Suppressor macrophage treated with lipopolysaccharide for 1 hour (primary cell): ENCODE measurements at regions not wholly inside any gene's neighbourhood (a gene's known extent, or its start where the extent isn't known, plus 50 kb on each side); places are given as distances from the start of the nearest gene placed in this dataset.

Experiments used
- DNase-seq, 3 donors: peaks; one replicate each; pipeline ENCODE4 v3.0.0-alpha.2; 2020 to 2022

DNA sequence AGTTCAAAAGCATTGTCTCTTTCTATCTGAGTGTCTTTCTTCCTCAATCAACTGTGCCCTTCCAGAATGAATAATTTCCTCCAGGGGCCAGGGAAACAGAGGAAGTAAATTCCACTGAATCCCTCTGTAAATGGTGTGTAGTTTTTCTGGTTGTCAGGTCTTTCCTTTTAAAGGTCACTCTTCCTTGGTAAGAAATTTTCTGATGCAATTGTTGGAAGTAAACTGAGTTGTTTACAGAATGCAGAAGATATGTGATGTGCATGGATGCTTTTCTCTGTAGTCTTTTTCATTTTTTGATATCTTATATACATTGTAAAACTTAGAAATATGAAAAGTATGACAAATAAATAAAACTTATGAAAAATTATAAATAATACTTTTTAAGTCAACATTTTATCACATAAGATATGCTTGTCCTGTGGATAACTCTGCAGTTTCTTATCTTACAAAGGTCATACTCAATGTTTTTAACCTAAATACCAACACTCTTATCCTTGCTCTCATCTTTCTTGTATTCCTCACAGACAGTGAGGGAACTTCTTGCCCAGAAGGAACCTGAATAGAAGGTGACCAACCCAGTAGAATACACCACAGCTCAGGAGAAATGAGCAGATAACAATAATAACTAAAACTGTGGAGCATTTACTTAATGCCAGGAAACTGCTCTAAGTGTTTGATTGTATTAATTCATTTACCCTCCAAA is 234.5 kb downstream of the METTL4 start:
- DNase-seq: no peak

DNA sequence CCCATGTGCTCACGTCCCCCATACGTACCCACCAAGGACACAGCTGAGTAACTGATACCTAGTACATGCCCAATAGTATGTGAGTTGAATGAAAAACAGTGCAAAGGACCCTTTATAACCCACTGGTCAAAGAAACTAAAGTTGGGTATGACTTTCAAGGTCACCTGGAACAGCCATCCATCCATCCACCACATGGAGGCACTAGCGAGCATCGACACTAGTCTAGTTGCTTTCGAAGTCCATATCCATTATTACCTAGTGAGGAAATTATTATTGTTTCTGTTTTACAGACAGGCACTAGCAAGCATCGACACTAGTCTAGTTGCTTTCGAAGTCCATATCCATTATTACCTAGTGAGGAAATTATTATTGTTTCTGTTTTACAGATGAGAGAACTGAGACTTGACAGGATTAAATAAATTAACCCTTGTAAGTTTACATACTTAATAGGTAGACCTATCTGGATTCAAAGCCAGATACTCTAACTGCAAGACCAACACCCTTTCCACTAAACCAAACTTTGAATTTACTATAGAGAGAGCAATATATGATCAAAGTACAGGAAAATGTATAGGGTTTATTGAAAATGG is 233.7 kb downstream of the METTL4 start:
- peak; percentile 55 to 71 (median 69) for DNase-seq

DNA sequence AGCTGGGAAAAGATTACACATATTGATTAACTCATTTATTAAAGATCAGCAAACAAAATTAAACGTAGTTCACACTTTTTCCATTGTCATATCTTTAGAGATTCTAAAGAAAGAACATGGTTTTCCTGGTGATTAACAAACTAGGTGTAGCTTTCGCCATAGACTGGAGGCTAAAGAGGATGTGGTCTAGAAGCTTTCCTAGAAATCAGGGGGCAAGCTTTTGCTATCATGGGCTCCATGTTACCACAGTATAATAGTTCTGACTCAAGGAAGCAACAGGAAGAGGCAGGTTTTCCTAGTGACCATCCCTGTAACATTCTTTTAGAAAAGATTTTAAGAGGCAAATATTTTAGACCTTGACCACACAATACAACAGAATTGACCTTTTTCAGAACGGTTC is 232.7 kb downstream of the METTL4 start:
- DNase-seq: no peak

DNA sequence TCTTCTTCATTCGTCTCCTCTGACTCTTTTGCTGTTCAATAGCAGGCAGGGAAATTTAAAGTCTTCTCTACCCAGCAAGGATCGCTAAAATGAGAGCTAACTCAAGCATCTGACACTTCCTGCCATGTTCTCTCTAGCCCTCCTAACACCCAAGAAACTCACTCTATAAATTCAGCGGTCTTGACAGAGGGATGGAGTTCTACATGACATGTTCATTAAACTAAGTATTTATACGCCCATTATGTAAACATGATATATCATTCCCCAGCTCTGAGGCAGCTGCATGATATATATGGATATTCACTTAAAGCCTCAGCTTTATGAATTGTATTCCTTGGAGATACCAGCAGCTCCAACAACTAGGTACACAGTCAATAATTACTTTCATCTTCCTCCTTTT is 231.0 kb downstream of the METTL4 start:
- DNase-seq: no peak

DNA sequence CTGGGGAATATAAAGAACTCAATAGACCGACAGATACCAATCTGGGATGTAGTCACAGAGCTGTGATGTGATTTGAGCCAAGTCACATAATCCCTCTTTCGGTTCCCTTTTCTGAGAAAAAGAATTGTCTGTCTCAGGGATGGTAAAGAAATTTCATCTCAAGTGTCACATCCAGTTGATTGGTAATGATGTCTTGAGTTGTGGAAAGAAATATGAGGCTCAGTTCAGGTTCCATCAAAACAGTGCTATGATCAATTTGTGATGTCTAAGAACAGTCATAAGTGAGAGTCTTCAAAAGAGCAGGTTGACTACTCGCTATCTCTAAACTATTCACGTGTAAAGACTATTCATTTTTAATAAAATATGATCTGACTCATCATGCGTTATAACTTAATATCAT is 223.3 kb downstream of the METTL4 start:
- no peak for DNase-seq

DNA sequence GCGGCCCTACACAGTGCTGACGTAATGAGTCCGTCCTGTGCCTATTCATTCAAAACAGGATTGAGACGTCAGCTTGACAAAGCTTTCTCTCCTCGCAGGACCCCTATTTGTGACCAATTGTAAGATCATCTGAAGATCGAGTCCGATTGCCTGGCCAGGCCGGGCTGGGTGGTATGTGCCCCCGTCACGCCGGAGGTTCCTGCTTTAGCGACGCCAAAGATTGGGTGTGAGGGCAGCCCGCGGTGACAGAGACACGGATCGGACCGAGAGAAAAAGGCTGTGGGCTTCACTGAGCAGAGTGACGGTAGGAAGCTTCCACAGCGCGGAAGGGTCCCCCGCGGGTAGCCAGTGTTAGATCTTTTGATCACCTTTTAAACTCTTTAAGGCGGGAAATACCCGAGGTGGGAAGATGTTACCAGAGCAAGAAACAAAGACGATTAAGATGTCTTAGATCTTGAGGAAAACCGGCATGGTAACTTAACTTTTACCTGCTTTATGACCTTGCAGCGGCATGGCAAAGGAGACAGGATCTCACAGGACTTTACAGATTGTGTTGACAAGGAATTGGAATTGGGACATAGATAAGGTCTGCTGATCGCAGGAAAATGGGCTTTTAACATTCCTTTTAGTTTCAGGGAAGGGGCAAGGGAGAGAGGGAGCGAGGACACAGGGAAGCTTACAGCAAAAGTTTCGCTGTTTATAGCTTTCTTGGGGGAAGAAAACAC is 220.0 kb downstream of the METTL4 start:
- DNase-seq: no peak

DNA sequence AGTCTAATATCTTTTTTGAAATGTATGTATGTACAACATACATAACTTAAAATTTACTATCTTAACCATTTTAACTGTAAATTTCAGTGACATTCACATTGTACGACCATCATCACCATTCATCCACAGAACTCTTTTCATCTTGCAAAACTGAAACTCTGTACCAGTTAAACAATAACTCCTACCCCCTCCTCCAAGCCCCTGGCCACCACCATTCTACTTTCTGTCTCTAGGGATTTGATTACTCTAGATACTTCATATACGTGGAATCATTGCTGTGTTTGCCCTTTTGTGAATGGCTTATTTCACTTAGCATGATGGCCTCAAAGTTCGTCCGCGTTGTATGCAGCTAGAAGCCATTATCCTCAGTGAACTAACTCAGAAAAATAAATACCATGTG is 217.0 kb downstream of the METTL4 start:
- DNase-seq: no peak

DNA sequence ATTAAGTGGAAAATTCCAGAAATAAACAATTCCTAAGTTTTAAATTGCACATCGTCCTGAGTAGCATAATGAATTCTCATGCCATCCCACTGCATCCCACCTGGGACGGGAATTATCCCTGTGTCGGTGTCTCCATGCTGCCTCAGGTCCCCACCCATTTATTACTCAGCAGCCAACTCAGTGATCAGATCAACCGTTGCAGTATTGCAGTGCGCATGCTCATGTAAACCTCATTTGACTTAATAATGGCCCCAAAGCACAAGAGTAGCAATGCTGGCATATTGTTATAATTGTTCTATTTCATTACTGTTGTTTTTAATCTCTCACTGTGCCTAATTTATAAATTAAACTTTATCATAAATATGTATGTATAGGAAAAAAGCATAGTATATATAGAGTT is 214.4 kb downstream of the METTL4 start:
- no peak for DNase-seq

DNA sequence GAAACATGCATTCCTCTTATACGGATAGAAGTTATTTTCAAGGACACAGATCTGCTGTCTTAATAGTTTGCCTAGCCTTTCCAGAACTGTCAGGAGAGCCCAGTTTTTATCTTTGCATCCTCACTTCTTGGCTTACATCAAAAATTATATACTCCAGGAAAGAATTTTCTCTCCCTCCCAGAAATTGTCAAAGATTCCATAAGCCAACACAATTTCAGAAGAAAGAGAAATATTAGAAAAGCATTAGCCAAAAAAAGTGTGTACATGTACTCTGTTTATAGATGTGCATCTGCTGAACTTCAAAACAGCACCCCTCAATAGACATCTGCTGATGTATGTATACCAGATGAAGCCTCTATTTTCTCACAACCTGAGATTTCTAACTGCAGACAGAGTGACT is 210.4 kb downstream of the METTL4 start:
- no peak for DNase-seq

DNA sequence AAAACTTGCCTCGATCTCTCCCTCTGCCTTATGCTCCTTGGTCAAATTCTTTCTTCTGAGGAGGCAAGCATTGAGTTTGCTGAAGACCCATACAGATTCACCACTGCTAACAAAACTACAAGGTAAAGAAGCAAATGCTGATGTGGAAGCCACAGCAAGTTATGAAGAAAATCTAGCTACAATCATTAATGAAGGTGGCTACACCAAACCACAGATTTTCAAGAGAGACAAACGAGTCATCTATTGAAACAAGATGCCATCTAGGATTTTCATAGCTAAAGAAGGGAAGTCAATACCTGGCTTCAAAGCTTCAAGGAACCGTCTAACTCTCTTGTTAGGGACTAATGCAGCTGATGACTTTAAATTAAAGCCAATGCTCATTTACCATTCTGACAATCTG is 203.2 kb downstream of the METTL4 start:
- DNase-seq: no peak

DNA sequence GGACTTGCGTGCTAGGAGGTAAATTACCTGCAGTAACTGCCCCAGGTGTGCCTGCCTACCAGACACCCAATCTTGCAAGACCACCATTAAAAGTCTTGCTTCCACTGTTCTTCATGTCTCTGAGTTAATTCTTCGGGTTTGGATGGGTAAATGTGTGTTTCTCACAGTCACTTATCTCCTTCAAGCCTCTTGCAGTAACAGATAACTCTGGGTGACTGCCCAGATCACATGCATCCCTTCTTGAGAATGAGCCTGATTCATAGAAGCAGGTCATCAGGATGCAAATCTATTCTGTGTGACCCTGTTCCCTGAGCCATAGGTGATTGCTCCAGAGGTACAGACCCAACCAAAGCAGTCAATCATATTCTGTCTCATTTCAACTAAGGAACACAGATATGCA is 194.6 kb downstream of the METTL4 start:
- no peak for DNase-seq

DNA sequence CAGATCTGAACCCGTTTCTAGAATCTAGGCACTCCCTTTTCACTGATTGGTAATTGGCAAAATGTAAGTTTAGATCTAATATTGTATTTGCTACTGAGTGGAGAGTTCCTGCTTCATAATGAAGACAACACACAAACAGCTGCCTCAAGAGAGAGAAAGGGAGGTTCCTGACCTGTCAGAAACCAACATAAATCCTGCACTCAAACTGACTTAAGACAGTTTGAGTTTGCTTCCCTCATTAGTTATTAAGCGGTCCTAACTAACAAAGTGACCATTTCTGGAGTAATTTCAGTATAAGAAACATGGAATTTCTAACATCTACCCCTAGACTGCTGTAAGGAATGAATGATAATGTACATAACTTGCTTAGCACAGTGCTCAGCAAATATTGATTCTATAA is 191.2 kb downstream of the METTL4 start:
- no peak for DNase-seq

DNA sequence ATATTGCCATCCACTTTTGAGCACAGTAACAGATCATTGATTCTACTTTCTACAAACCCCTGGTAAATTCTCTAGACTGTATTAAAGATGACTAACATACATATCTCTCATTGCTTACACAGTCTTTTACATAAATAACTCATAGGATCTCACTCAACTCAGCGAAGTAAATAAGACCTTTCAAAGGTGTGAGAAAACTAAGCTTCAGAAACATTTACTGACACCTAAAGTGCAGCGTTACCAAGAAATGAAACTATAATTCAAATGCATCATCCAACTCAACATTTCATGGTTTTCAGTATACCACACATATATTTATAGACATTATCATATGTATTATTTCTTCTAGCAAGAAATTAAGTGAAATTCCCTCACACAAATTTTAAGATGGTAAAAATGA is 189.8 kb downstream of the METTL4 start:
- DNase-seq: no peak

DNA sequence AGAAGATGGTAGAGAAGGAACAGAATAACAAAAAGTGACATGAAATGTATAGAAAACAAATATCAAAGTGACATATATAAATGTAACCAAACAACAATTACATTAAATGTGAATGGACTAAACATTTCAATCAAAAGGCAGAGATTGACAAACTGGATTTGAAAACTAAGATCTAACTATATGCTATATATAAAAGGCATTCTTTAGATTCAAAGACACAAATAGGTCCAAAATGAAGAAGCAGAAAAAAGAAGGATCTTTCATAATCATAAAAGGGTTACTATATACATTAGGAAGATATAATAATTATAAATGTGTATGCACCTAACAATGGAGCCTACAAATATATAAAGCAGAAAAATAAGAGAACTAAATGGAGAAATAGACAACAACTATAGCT is 183.7 kb downstream of the METTL4 start:
- DNase-seq: no peak

DNA sequence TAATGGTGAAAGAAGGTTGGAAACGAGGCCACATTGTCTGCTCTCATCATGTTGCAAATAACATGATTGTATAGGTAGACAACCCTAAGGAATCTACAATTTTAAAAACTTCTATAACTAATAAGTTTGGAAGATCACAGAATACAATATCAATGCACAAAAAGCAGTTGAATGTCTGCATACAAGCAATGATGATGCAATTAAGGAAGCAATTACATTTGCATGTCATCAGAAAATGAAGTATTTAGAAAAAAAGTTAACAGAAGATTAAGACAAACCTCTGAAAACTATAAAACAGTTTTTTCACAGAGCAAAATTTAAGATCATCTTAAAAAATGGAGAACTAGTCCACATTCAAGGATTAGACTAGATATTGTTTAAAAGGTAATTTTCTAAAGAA is 181.1 kb downstream of the METTL4 start:
- DNase-seq: no peak

DNA sequence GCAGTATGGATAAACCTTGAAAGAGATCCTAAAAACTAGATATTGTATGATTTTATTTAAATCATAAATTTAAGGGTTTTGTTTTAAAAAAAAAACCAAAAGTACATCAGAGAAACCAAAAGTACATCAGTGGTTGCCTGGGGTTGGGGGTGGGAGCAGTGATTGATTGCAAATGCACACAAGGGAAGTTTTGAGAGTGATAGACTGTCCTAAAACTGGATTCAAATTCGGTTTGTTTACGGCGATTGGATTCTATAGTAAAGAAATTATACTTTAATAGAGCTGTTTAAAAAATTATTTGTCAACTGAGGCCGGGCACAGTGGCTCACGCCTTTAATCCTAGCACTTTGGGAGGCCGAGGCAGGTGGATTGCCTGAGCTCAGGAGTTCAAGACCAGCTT is 179.8 kb downstream of the METTL4 start:
- no peak for DNase-seq

DNA sequence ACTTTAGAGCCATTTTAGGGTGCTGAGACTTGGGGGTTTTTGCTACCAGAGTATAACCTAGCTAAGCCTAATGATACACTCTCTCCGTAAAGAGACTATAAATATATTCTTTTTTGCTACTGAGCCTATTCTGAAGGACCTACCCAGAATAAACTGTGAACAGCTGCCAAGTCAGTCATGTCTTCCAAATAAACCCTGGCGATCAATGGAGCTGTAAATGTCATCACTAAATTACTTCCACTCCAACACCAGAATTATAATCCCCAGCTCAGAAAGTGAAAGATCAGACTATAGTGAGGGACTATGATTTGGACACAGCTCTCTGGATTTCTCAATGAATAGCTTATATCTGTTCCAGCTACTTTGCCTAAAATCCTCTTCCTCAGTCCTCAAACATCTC is 178.9 kb downstream of the METTL4 start:
- DNase-seq: no peak

DNA sequence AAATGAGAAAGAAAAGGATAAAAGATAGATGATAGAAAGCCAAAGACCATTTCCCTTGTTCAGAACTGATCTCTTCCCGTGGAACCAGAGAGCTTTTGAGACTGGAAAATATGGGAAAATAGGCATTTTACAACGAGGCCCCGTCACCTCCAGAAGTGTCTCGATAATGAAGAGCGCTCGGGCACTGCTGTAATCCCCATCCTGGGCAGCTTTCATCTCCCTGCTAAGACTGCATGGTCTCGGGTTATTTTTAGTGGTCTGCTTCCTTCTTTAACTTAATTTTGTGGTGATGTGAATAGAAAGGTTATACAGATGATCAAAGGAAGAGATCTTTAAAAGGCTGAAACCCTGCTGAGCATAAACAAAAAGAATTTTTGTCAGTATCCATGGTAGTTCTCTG is 176.6 kb downstream of the METTL4 start:
- DNase-seq: no peak

DNA sequence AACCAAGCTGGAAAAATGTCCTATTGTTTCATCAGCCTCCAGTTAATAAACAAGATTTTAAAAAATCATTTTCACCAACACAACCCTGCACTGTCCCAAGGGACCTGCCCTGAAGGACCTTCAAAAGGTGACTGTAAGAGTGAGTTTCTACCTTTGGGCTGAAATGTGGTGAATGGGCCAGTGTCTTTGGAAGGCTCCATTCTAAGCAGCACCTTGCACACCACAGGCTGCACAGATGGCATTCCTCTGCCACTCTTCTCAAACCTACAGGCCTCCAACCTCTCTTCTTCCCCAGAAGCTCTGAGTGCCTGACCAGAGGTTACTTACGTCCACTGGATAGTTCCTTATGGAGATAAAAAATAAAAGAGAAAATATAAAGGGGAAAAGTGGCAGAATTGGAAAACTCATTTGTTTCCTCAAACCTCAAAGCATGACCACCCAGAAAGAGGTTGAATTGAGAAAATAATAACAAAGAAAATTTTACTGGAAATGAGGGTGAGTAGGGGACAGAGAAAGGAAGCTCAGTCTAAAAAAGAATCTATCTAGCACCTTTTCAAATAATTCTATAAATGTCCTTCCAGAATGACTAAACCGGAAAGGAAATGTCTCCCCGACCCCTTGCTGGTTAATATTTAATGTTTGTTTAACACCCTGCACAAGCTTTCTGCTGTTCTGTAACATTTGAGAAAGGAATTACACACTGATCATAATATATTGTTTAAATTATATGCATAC is 175.7 kb downstream of the METTL4 start:
- no peak for DNase-seq

DNA sequence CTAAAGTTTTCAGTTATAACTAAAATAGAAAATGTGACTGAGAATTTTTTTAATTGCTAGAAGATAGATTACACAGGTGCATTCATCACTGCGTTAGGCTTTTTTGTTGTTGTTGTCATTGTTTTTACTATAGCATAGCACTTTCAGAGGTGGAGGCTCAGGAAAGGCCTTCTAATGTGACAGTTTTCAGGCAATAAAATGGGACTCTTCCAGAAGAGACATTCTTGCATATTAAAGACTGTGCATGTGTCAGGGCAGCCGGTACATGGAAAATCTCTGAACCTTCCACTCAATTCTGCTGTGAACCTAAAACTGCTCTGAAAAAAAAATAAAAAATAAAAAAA is 175.2 kb downstream of the METTL4 start:
- no peak for DNase-seq

DNA sequence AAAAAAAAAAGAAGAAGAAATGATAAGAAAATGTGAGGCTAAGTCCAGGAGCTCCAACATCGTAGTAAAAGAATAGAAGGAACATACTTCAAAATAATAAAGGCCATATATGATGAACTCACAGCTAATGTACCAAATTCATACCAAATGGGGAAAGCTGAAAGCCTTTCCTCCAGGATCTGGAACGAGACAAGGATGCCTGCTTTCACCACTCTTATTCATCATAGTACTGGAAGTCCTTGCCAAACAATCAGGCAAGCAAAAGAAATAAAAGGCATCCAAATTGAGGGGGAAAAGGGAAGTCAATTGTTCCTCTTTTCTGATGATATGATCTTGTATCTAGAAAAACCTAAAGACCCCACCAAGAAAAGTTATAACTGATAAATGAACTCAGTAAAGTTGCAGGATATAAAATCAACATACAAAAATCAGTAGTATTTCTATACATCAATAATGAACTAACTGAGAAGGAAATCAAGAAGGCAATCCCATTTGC is 170.6 kb downstream of the METTL4 start:
- peak in 1 of 3 donors; percentile 2 for DNase-seq

DNA sequence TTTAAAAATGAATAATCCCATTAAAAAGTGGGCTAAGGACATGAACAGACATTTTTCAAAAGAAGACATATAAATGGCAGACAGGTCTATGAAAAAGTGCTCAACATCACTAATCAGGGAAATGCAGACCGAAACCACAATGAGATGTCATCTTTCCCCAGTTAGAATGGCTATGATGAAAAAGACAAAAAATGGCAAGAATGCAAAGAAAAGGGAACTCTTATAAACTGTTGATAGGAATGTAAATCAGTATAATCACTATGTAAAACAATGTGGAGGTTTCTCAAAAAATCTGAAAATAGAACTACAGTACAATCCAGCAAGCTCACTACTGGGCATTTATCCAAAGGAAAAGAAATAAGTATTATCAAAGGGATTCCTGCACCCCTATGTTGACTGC is 169.2 kb downstream of the METTL4 start:
- no peak for DNase-seq

DNA sequence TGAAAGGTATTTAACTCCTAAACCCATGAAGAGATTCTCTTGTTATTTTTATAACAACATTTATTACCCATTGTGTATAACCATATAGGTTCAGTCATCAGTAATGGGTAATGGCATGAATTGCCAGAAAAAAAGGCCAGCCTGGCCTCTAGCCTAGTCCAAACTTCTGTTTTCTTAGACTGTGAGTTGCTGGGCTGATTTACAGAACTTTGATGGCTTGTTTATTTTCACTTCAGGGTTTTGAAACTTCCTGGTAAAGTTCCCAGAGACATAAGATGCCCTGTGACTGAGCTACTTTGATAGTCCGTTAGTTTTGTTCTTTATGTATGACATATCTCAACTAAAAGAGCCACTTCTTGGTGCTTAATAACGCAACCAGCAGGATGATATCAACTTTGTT is 164.8 kb downstream of the METTL4 start:
- peak; percentile 8 to 21 (median 21) for DNase-seq

DNA sequence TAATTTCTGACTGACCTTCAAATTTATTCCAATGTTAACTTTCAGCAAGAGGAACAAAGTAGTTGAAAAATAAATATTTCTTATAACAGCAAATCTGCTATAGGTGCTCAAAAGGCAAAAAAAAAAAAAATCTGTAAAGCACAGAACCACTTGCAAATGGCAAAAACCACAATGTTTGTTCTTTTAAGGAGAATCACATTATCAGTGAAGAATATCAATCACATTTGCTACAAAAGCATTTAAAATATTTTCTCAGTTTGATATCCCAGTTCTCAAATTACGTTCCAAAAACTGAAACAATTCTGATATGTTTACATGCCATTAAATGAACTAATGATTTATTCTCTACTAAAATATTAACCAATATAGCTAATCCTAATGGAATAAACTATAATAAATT is 163.3 kb downstream of the METTL4 start:
- DNase-seq: no peak
